Liver (tissue), 8 donors: ENCODE measurements at regions not wholly inside any gene's neighbourhood (a gene's known extent, or its start where the extent isn't known, plus 50 kb on each side); places are given as distances from the start of the nearest gene placed in this dataset.
"Not testable (repeated sequence)": the region's sequence is repeated elsewhere in the genome, so short reads cannot be mapped to it uniquely, and the experiment has no call there.

Experiments used
- DNase-seq: peaks from one replicate; pipeline ENCODE4 v3.0.0-alpha.2; 2017; ENCODE audit warnings: low spot score
- H3K27ac ChIP-seq, 2 donors: one replicate each; pipeline ENCODE4 v1.7.0; 2013; ENCODE audit warnings: inconsistent platforms in 2 of 2, low read length in 2 of 2, control low read depth in 1 of 2, low read depth in 1 of 2, mild to moderate bottlenecking in 1 of 2
- H3K27me3 ChIP-seq, 4 donors: one replicate each; pipeline versions ENCODE4 v1.6.1 to v1.7.0; 2013; ENCODE audit warnings: low read length in 3 of 4, inconsistent platforms in 1 of 4, mild to moderate bottlenecking in 1 of 4, moderate library complexity in 1 of 4; ENCODE audit not compliant: control insufficient read depth in 4 of 4, insufficient read depth in 4 of 4
- H3K36me3 ChIP-seq, 4 donors: one replicate each; pipeline versions ENCODE4 v1.6.1 to v1.7.0; 2013; ENCODE audit warnings: low read length in 3 of 4, mild to moderate bottlenecking in 3 of 4, low read depth in 1 of 4, moderate library complexity in 1 of 4; ENCODE audit not compliant: control insufficient read depth in 4 of 4, insufficient read depth in 3 of 4
- H3K4me1 ChIP-seq, 4 donors: one replicate each; pipeline versions ENCODE4 v1.6.1 to v1.7.0; 2013; ENCODE audit warnings: low read length in 3 of 4, mild to moderate bottlenecking in 3 of 4, moderate library complexity in 1 of 4; ENCODE audit not compliant: control insufficient read depth in 4 of 4, insufficient read depth in 4 of 4
- H3K4me3 ChIP-seq, 3 donors: one replicate each; pipeline versions ENCODE4 v1.6.1 to v1.7.0; 2013; ENCODE audit warnings: low read length in 3 of 3, control low read depth in 1 of 3, low read depth in 1 of 3, mild to moderate bottlenecking in 1 of 3
- H3K9ac ChIP-seq, 2 donors: one replicate each; pipeline ENCODE4 v1.7.0; 2013; ENCODE audit warnings: low read length in 2 of 2, mild to moderate bottlenecking in 2 of 2, moderate library complexity in 2 of 2, control low read depth in 1 of 2, low read depth in 1 of 2
- H3K9me3 ChIP-seq, 4 donors: one replicate each; pipeline versions ENCODE4 v1.6.1 to v1.7.0; 2013; ENCODE audit warnings: low read length in 3 of 4; ENCODE audit not compliant: control insufficient read depth in 4 of 4
- EGR1 ChIP-seq, 2 donors: IDR thresholded peaks; 2 replicates each; pipeline ENCODE4 v1.6.1; 2016 to 2018; ENCODE audit warnings: antibody characterized with exemption in 2 of 2, low read depth in 2 of 2
- FOXA1 ChIP-seq: IDR thresholded peaks from 2 replicates; pipeline ENCODE4 v1.6.1; 2016; ENCODE audit warnings: antibody characterized with exemption
- GABPA ChIP-seq, 2 donors: IDR thresholded peaks in 1 of 2; conservative IDR thresholded peaks in 1 of 2; 2 replicates each; pipeline ENCODE4 v1.6.1; 2016; ENCODE audit warnings: antibody characterized with exemption in 2 of 2, mild to moderate bottlenecking in 1 of 2, moderate library complexity in 1 of 2
- HNF4A ChIP-seq, 2 donors: conservative IDR thresholded peaks; 2 replicates each; pipeline ENCODE4 v1.6.1; 2016; ENCODE audit warnings: antibody characterized with exemption in 2 of 2, mild to moderate bottlenecking in 2 of 2
- HNF4G ChIP-seq: IDR thresholded peaks from 2 replicates; pipeline ENCODE4 v1.6.1; 2016; ENCODE audit warnings: antibody characterized with exemption
- JUND ChIP-seq, 2 donors: IDR thresholded peaks; 2 replicates each; pipeline ENCODE4 v1.6.1; 2016; ENCODE audit warnings: antibody characterized with exemption in 2 of 2
- RAD21 ChIP-seq, 2 donors: IDR thresholded peaks; 2 replicates each; pipeline ENCODE4 v1.6.1; 2016; ENCODE audit warnings: antibody characterized with exemption in 2 of 2, mild to moderate bottlenecking in 2 of 2
- RXRA ChIP-seq, 2 donors: IDR thresholded peaks; 2 replicates each; pipeline ENCODE4 v1.6.1; 2017 to 2018; ENCODE audit warnings: antibody characterized with exemption in 2 of 2, mild to moderate bottlenecking in 1 of 2
- SP1 ChIP-seq: IDR thresholded peaks from 2 replicates; pipeline ENCODE4 v1.6.1; 2018; ENCODE audit warnings: antibody characterized with exemption, mild to moderate bottlenecking
- TAF1 ChIP-seq: conservative IDR thresholded peaks from 2 replicates; pipeline ENCODE4 v1.6.1; 2016; ENCODE audit warnings: antibody characterized with exemption, mild to moderate bottlenecking
- YY1 ChIP-seq: IDR thresholded peaks from 2 replicates; pipeline ENCODE4 v1.6.1; 2016; ENCODE audit warnings: antibody characterized with exemption, mild to moderate bottlenecking
- WGBS: extraction: QIAGEN DNeasy Blood & Tissue Kit; methylation state at CpG from one replicate; pipeline ENCODE4 v1.1.7; 2013; 5-methylcytosine and 5-hydroxymethylcytosine counted together
- TF ChIP-seq, protein P1 (sequence below): IDR thresholded peaks from 2 replicates; pipeline ENCODE4 v1.6.1; 2016; ENCODE audit warnings: antibody characterized with exemption
- TF ChIP-seq, protein P2 (sequence below): IDR thresholded peaks from 2 replicates; pipeline ENCODE4 v1.6.1; 2016; ENCODE audit warnings: antibody characterized with exemption
- TF ChIP-seq, protein P3 (sequence below): fragments of 150-350 bp; IDR thresholded peaks from 2 replicates; pipeline ENCODE4 v1.5.1; 2017; ENCODE audit warnings: improper control_type of control experiment, low read depth, low read length; ENCODE audit not compliant: missing input control
- donor health status: healthy.
- donor health status: healthy.
- donor health status: healthy.
- donor health status: healthy.
- donor health status: healthy.

DNA sequence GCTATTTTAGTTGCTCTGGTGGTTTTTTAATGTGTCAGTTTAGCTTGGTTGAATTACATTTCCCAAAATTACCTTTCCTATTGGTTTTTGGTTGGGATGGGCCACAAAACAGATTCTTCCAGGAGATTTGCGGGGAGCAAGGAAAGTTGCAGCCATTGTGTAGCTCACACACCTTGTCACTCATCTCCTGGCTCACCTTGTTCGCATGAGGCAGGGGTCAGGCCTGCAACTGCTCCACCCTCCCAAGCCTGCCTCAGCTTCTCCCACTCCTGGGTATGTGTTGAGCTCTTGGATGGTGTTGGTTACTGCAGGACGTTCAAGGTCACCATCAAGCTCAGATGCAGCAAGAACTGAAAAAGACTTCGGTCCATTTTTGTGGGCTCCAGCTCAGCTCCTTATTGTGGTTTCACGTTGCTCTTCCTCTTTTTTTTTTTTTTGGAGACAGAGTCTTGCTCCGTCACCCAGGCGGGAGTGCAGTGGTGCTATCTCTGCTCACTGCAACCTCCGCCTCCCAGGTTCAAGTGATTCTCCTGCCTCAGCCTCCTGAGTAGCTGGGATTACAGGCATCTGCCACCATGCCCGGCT lies 95.6 kb upstream of the METTL14 start:
- TF ChIP-seq EGR1 (IDR thresholded peaks at IDR 0.05; ENCODE audit: low read depth in 2 of 2) = no peak
- TF ChIP-seq TAF1 = no peak
- no peak for TF ChIP-seq HNF4A (conservative IDR thresholded peaks at IDR 0.05)
- no peak for TF ChIP-seq RAD21 (IDR thresholded peaks at IDR 0.05)
- no peak for TF ChIP-seq GABPA (IDR thresholded peaks at IDR 0.05 in 1 of 2, conservative IDR thresholded peaks at IDR 0.05 in 1 of 2)
- TF ChIP-seq, protein P1, sequence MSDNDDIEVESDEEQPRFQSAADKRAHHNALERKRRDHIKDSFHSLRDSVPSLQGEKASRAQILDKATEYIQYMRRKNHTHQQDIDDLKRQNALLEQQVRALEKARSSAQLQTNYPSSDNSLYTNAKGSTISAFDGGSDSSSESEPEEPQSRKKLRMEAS = no peak
- no peak for TF ChIP-seq YY1
- no peak for TF ChIP-seq HNF4G
- TF ChIP-seq, protein P2, sequence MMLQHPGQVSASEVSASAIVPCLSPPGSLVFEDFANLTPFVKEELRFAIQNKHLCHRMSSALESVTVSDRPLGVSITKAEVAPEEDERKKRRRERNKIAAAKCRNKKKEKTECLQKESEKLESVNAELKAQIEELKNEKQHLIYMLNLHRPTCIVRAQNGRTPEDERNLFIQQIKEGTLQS = no peak
- no peak for TF ChIP-seq RXRA (IDR thresholded peaks at IDR 0.05)
- no peak for TF ChIP-seq JUND (IDR thresholded peaks at IDR 0.05)
- TF ChIP-seq FOXA1 = no peak
- TF ChIP-seq, protein P3, sequence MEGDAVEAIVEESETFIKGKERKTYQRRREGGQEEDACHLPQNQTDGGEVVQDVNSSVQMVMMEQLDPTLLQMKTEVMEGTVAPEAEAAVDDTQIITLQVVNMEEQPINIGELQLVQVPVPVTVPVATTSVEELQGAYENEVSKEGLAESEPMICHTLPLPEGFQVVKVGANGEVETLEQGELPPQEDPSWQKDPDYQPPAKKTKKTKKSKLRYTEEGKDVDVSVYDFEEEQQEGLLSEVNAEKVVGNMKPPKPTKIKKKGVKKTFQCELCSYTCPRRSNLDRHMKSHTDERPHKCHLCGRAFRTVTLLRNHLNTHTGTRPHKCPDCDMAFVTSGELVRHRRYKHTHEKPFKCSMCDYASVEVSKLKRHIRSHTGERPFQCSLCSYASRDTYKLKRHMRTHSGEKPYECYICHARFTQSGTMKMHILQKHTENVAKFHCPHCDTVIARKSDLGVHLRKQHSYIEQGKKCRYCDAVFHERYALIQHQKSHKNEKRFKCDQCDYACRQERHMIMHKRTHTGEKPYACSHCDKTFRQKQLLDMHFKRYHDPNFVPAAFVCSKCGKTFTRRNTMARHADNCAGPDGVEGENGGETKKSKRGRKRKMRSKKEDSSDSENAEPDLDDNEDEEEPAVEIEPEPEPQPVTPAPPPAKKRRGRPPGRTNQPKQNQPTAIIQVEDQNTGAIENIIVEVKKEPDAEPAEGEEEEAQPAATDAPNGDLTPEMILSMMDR = no peak
- no peak for TF ChIP-seq SP1
- no peak overlapping the region for H3K4me3 ChIP-seq
- H3K9ac ChIP-seq = no peak overlapping the region
- 93% methylated on average over 9 of the region's 9 CpGs for WGBS
- no peak overlapping the region for H3K27ac ChIP-seq
- H3K4me1 ChIP-seq = peaks cover 0 to 30% (median 19%) of the 10 kb centered on the region in 4 donors
- no peak for DNase-seq
- H3K9me3 ChIP-seq = no peaks in the 10 kb centered on the region
- no peaks in the 10 kb centered on the region for H3K36me3 ChIP-seq
- H3K27me3 ChIP-seq = no peaks in the 10 kb centered on the region

DNA sequence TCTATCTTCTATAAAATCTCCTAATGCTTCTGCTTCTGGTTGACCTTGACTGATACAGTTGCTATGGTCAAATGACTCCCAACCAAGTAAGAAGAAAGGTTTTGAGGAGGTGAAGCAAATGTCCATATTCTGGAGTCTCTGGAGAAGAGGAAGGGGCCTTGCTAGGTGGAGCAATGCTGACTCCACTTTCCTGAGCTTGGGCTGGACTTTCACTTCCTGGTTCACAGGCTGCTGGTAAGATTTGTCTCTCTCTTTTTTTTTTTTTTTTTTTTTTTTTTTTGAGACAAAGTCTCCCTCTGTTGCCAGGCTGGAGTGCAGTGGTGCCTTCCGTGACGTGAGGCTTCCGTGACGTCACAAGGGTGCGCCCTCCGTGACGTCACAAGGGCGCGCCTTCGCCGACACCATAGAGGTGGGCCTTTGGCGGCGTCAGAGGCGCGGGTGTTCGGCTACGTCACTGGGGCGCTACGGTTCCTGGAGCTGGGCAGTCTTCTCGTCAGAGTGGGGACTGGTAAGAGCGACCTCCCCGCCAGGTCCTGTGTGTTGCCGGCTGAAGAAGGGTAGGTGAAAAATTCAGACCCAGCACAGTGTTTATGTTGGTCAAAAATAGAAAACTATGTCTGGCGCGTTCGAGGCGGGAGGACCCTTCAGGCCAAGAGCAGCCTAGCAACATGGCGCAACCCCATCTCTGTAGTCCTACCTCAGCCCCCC lies 93.7 kb upstream of the METTL14 start:
- peak overlapping the region; percentile 35 to 72 (median 50) for H3K4me3 ChIP-seq
- WGBS = 24% methylated on average over 28 of the region's 28 CpGs
- not testable (repeated sequence) for H3K36me3 ChIP-seq

DNA sequence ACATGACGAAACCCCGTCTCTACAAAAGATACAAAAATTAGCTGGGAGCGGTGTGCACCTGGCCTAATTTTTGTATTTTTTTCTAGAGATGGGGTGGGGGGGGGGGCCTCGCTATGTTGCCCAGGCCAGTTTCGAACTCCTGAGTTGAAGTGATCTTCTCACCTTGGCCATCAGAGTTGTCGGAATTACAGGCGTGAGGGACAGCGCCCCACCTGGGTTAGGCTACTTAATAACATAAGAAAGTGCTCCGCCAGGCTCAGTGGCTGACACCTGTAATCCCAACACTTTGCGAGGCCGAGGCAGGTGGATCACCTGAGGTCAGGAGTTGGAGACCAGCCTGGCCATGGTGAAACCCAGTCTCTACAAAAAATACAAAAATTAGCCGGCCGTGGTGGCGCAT lies 92.9 kb upstream of the METTL14 start:
- not testable (repeated sequence) for H3K9me3 ChIP-seq, H3K27me3 ChIP-seq, H3K9ac ChIP-seq, H3K36me3 ChIP-seq, DNase-seq, H3K4me1 ChIP-seq
- Histone ChIP-seq H3K4me3 (peak overlapping the region in 2 of 3 donors; percentile 35 to 72), H3K27ac (peak overlapping the region; percentile 66 to 82)
- 97% methylated on average over 14 of the region's 14 CpGs for WGBS

More for the DNA sequence above, 93.7 kb upstream of the METTL14 start:
- Histone ChIP-seq H3K4me1 (peaks cover 0 to 17% (median 11%) of the 10 kb centered on the region in 4 donors), H3K27ac (peak overlapping the region; percentile 66 to 82), H3K9ac (peak overlapping the region; percentile 47 to 57)
- peak; percentile 9 to 19 for TF ChIP-seq RAD21 (IDR thresholded peaks at IDR 0.05)
- TF ChIP-seq HNF4A (conservative IDR thresholded peaks at IDR 0.05) = peak; percentile 19 to 44
- TF ChIP-seq YY1 = peak; percentile 63
- peak; percentile 68 for TF ChIP-seq SP1
- peak in 1 of 2 donors; percentile 18 for TF ChIP-seq RXRA (IDR thresholded peaks at IDR 0.05)
- TF ChIP-seq EGR1 (IDR thresholded peaks at IDR 0.05; ENCODE audit: low read depth in 2 of 2) = peak in 1 of 2 donors; percentile 36
- DNase-seq = peak; percentile 95
- H3K9me3 ChIP-seq, H3K27me3 ChIP-seq: not testable (repeated sequence)

DNA sequence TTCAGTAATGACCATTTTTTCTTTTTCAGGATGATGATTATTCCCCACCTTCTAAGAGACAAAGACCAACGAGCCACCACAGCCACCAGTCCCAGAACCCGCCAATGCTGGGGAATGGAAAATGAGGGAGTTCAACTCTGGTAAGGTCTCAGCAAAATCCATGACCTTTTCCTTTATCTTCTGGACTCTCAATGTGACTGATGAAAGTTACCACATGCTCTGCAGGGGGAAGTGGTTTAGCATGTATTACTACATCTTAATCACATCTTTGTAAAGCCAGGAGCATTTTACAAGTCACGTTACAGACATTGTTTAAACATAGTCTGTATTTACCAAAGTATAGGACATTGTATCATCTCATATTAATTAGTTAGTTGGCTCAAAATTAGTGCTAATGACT lies 89.3 kb upstream of the METTL14 start:
- H3K4me1 ChIP-seq = not testable (repeated sequence)

DNA sequence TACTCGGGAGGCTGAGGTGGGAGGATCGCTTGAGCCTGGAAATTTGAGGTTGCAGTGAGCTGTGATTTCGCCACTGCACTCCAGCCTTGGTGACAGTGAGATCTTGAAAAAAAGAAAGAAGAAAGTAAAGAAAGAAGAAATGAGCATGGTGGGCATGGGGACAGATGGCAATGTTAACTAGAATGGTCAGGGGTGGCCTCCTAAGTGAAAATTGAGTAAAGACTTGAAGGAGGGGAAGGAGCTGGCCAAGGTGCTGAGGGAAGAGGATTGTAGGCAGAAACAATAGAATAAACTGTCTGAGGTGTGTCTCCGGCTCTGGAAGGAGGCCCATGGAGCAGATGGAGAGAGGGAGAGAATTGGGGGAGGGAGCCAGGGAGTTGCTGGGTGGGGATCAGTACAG lies 60.1 kb upstream of the METTL14 start:
- WGBS = 93% methylated on average over 4 of the region's 4 CpGs
- H3K36me3 ChIP-seq, H3K9me3 ChIP-seq, DNase-seq, H3K27ac ChIP-seq, H3K27me3 ChIP-seq, H3K4me3 ChIP-seq, H3K9ac ChIP-seq, H3K4me1 ChIP-seq: not testable (repeated sequence)

More for the DNA sequence above, 89.3 kb upstream of the METTL14 start:
- not testable (repeated sequence) for H3K4me3 ChIP-seq, H3K9ac ChIP-seq, DNase-seq, H3K9me3 ChIP-seq, H3K36me3 ChIP-seq, H3K27ac ChIP-seq, H3K27me3 ChIP-seq
- 94% methylated on average over 3 of the region's 3 CpGs for WGBS
